GM23338 (cell line): ENCODE measurements at regions not wholly inside any gene's neighbourhood (a gene's known extent, or its start where the extent isn't known, plus 50 kb on each side); places are given as distances from the start of the nearest gene placed in this dataset.

Experiments
- ATAC-seq: fragments of 200-7000 bp; cut with Tn5 transposase; 3 replicates; pipeline ENCODE4 v1.9.1; 2020
- DNase-seq: peaks from one replicate; pipeline ENCODE4 v3.0.0-alpha.2; 2015; ENCODE audit warnings: low spot score
- H2AFZ ChIP-seq: fragments of 200-600 bp; sonication (generic); 2 replicates; pipeline ENCODE4 v1.8.0; 2016; ENCODE audit warnings: antibody characterized with exemption, mild to moderate bottlenecking, moderate library complexity
- H3F3A ChIP-seq: fragments of 200-600 bp; sonication (generic); replicated peaks from 2 replicates; pipeline ENCODE4 v1.8.0; 2017; ENCODE audit warnings: antibody characterized with exemption, mixed run types, low read depth
- H3K27ac ChIP-seq: fragments of 200-600 bp; sonication (generic); 2 replicates; pipeline ENCODE4 v1.6.1; 2016; ENCODE audit warnings: low read depth
- H3K27me3 ChIP-seq: fragments of 200-600 bp; sonication (generic); 2 replicates; pipeline ENCODE4 v1.8.0; 2016; ENCODE audit warnings: mild to moderate bottlenecking, mixed run types, moderate library complexity; ENCODE audit not compliant: insufficient read depth
- H3K36me3 ChIP-seq: fragments of 200-600 bp; sonication (generic); 2 replicates; pipeline ENCODE4 v1.8.0; 2016; ENCODE audit warnings: mild to moderate bottlenecking; ENCODE audit not compliant: insufficient read depth
- H3K4me1 ChIP-seq: fragments of 200-600 bp; sonication (generic); 2 replicates; pipeline ENCODE4 v1.8.0; 2016; ENCODE audit warnings: mild to moderate bottlenecking, moderate library complexity; ENCODE audit not compliant: insufficient read depth
- H3K4me2 ChIP-seq: fragments of 200-600 bp; sonication (generic); 2 replicates; pipeline ENCODE4 v1.7.1; 2017; ENCODE audit warnings: mixed run types
- H3K4me3 ChIP-seq: fragments of 200-600 bp; sonication (generic); 2 replicates; pipeline ENCODE4 v1.6.1; 2016; ENCODE audit warnings: mixed run types
- H3K79me2 ChIP-seq: fragments of 200-600 bp; sonication (generic); replicated peaks from 2 replicates; pipeline ENCODE4 v1.8.0; 2017; ENCODE audit warnings: mild to moderate bottlenecking; ENCODE audit not compliant: insufficient read depth
- H3K9me2 ChIP-seq: fragments of 200-600 bp; sonication (generic); 2 replicates; pipeline ENCODE4 v1.8.0; 2017; ENCODE audit not compliant: insufficient read depth
- H4K20me1 ChIP-seq: fragments of 200-600 bp; sonication (generic); replicated peaks from 2 replicates; pipeline ENCODE4 v1.8.0; 2017; ENCODE audit warnings: mild to moderate bottlenecking; ENCODE audit not compliant: insufficient read depth
- H3K27ac Mint-ChIP-seq: 2 replicates; pipeline ENCODE4 v1.8.0; 2020; ENCODE audit warnings: inconsistent platforms, mild to moderate bottlenecking, moderate library complexity, mixed read lengths
- H3K27me3 Mint-ChIP-seq: 3 replicates; pipeline ENCODE4 v1.8.0; 2022; ENCODE audit warnings: low read depth, mild to moderate bottlenecking, moderate library complexity, mixed read lengths, inconsistent platforms; ENCODE audit not compliant: insufficient read depth, poor library complexity
- H3K36me3 Mint-ChIP-seq: 3 replicates; pipeline ENCODE4 v1.8.0; 2021; ENCODE audit warnings: low read depth, mild to moderate bottlenecking, inconsistent platforms, moderate library complexity, mixed read lengths
- H3K4me1 Mint-ChIP-seq: 3 replicates; pipeline ENCODE4 v1.8.0; 2020; ENCODE audit warnings: mild to moderate bottlenecking, inconsistent platforms, mixed read lengths
- H3K4me3 Mint-ChIP-seq: 3 replicates; pipeline ENCODE4 v1.8.0; 2021; ENCODE audit warnings: moderate library complexity, mild to moderate bottlenecking, inconsistent platforms, mixed read lengths
- H3K9me3 Mint-ChIP-seq: 3 replicates; pipeline ENCODE4 v1.8.0; 2020; ENCODE audit warnings: moderate library complexity, mild to moderate bottlenecking, inconsistent platforms, mixed read lengths
- CREB1 ChIP-seq: fragments of 250-450 bp; sonication (Bioruptor Pico); IDR thresholded peaks from 2 replicates; pipeline ENCODE4 v1.5.0; 2020; ENCODE audit warnings: low read depth, mild to moderate bottlenecking, moderate library complexity
- EZH2 ChIP-seq: fragments of 200-600 bp; sonication (generic); IDR thresholded peaks from one replicate; pipeline ENCODE4 v1.8.0; 2017; ENCODE audit warnings: antibody characterized with exemption, mild to moderate bottlenecking, low read depth; ENCODE audit not compliant: unreplicated experiment
- JUNB ChIP-seq: IDR thresholded peaks from one replicate; pipeline ENCODE4 v1.6.1; 2016; ENCODE audit warnings: antibody characterized with exemption; ENCODE audit not compliant: unreplicated experiment
- ZNF114 ChIP-seq: fragments of 250-450 bp; sonication (Bioruptor Pico); IDR thresholded peaks from 2 replicates; pipeline ENCODE4 v1.5.0; 2020; ENCODE audit warnings: mild to moderate bottlenecking, moderate library complexity
- TF ChIP-seq, protein P1 (sequence below): fragments of 250-450 bp; sonication (Bioruptor Pico); IDR thresholded peaks from 2 replicates; pipeline ENCODE4 v1.5.0; 2020; ENCODE audit warnings: mild to moderate bottlenecking, moderate library complexity
- TF ChIP-seq, protein P2 (sequence below): IDR thresholded peaks from 2 replicates; pipeline ENCODE4 v1.6.1; 2016; ENCODE audit warnings: antibody characterized with exemption
- TF ChIP-seq, protein P3 (sequence below), 2 experiments: fragments of 200-600 bp in 1 of 2; sonication (generic) in 1 of 2; conservative IDR thresholded peaks; 2 replicates each; pipeline versions ENCODE4 v1.5.1 to v1.6.1; 2016 to 2017; ENCODE audit warnings: antibody characterized with exemption in 2 of 2, low read depth in 2 of 2, mild to moderate bottlenecking in 2 of 2, moderate library complexity in 1 of 2

DNA sequence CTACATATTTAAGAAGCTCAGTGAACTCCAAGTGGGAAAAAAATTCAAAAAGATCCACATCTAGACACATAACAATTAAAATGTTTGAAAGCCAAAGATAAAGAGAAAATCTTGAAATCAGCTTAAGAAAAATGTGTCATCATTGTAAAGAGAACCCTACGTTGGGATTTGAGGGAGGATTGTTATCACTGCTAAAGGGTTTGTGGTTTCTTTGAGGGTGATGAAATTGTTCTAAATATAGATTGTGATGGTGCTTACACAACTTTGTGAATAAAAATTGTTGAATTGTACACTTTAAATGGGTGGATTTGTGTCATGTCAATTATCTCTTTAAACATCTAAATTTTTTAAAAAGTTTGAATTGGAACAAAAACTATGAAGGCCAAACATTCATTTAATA, 92.2 kb upstream of the ADAMTS19 start (continued):
- no peak for TF ChIP-seq ZNF114
- TF ChIP-seq, protein P1, sequence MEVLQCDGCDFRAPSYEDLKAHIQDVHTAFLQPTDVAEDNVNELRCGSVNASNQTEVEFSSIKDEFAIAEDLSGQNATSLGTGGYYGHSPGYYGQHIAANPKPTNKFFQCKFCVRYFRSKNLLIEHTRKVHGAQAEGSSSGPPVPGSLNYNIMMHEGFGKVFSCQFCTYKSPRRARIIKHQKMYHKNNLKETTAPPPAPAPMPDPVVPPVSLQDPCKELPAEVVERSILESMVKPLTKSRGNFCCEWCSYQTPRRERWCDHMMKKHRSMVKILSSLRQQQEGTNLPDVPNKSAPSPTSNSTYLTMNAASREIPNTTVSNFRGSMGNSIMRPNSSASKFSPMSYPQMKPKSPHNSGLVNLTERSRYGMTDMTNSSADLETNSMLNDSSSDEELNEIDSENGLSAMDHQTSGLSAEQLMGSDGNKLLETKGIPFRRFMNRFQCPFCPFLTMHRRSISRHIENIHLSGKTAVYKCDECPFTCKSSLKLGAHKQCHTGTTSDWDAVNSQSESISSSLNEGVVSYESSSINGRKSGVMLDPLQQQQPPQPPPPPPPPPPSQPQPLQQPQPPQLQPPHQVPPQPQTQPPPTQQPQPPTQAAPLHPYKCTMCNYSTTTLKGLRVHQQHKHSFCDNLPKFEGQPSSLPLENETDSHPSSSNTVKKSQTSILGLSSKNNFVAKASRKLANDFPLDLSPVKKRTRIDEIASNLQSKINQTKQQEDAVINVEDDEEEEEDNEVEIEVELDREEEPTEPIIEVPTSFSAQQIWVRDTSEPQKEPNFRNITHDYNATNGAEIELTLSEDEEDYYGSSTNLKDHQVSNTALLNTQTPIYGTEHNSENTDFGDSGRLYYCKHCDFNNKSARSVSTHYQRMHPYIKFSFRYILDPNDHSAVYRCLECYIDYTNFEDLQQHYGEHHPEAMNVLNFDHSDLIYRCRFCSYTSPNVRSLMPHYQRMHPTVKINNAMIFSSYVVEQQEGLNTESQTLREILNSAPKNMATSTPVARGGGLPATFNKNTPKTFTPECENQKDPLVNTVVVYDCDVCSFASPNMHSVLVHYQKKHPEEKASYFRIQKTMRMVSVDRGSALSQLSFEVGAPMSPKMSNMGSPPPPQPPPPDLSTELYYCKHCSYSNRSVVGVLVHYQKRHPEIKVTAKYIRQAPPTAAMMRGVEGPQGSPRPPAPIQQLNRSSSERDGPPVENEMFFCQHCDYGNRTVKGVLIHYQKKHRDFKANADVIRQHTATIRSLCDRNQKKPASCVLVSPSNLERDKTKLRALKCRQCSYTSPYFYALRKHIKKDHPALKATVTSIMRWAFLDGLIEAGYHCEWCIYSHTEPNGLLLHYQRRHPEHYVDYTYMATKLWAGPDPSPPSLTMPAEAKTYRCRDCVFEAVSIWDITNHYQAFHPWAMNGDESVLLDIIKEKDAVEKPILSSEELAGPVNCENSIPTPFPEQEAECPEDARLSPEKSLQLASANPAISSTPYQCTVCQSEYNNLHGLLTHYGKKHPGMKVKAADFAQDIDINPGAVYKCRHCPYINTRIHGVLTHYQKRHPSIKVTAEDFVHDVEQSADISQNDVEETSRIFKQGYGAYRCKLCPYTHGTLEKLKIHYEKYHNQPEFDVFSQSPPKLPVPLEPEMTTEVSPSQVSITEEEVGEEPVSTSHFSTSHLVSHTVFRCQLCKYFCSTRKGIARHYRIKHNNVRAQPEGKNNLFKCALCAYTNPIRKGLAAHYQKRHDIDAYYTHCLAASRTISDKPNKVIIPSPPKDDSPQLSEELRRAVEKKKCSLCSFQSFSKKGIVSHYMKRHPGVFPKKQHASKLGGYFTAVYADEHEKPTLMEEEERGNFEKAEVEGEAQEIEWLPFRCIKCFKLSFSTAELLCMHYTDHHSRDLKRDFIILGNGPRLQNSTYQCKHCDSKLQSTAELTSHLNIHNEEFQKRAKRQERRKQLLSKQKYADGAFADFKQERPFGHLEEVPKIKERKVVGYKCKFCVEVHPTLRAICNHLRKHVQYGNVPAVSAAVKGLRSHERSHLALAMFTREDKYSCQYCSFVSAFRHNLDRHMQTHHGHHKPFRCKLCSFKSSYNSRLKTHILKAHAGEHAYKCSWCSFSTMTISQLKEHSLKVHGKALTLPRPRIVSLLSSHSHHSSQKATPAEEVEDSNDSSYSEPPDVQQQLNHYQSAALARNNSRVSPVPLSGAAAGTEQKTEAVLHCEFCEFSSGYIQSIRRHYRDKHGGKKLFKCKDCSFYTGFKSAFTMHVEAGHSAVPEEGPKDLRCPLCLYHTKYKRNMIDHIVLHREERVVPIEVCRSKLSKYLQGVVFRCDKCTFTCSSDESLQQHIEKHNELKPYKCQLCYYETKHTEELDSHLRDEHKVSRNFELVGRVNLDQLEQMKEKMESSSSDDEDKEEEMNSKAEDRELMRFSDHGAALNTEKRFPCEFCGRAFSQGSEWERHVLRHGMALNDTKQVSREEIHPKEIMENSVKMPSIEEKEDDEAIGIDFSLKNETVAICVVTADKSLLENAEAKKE: no peak
- TF ChIP-seq JUNB: no peak
- TF ChIP-seq EZH2: no peak

DNA sequence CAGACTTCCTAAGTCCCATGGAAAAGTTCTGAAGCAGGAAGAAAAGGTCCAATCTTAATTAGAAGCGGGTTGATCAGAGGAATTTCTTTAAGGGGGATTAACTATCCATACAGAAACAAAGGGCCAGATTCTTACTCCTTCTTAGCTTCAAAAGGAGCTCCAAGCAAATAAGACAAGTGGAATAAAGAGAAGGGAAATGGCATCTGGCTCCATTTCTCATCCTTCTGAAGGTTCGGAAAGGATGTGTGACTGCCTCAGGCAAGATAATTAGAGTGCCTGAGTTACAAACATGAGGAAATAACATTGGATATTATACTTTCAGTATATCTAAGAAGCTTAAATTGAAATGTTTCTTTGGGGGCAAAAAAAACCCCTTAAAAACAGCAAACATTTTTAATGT, 88.1 kb upstream of the ADAMTS19 start:
- H3K36me3 Mint-ChIP-seq: no peaks in the 10 kb centered on the region
- no peak overlapping the region for H3K27ac Mint-ChIP-seq
- H3F3A ChIP-seq: no peaks in the 10 kb centered on the region
- H3K27me3 Mint-ChIP-seq: no peaks in the 10 kb centered on the region
- no peaks in the 10 kb centered on the region for H3K79me2 ChIP-seq
- no peaks in the 10 kb centered on the region for H3K4me1 Mint-ChIP-seq
- H3K4me1 ChIP-seq: no peaks in the 10 kb centered on the region
- no peak for ATAC-seq
- no peaks in the 10 kb centered on the region for H3K9me3 Mint-ChIP-seq
- no peaks in the 10 kb centered on the region for H3K27me3 ChIP-seq
- no peak overlapping the region for H3K27ac ChIP-seq
- H4K20me1 ChIP-seq: no peaks in the 10 kb centered on the region
- no peak overlapping the region for H2AFZ ChIP-seq
- H3K4me2 ChIP-seq: no peak overlapping the region
- no peaks in the 10 kb centered on the region for H3K36me3 ChIP-seq
- H3K4me3 ChIP-seq: no peak overlapping the region
- no peak overlapping the region for H3K4me3 Mint-ChIP-seq
- H3K9me2 ChIP-seq: no peaks in the 10 kb centered on the region
- no peak for DNase-seq
- TF ChIP-seq, protein P1: no peak
- TF ChIP-seq CREB1 (CRISPR knock-in tag) (no peak), ZNF114 (no peak), JUNB (no peak)
- TF ChIP-seq, protein P2, sequence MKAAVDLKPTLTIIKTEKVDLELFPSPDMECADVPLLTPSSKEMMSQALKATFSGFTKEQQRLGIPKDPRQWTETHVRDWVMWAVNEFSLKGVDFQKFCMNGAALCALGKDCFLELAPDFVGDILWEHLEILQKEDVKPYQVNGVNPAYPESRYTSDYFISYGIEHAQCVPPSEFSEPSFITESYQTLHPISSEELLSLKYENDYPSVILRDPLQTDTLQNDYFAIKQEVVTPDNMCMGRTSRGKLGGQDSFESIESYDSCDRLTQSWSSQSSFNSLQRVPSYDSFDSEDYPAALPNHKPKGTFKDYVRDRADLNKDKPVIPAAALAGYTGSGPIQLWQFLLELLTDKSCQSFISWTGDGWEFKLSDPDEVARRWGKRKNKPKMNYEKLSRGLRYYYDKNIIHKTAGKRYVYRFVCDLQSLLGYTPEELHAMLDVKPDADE: no peak
- TF ChIP-seq, protein P3, sequence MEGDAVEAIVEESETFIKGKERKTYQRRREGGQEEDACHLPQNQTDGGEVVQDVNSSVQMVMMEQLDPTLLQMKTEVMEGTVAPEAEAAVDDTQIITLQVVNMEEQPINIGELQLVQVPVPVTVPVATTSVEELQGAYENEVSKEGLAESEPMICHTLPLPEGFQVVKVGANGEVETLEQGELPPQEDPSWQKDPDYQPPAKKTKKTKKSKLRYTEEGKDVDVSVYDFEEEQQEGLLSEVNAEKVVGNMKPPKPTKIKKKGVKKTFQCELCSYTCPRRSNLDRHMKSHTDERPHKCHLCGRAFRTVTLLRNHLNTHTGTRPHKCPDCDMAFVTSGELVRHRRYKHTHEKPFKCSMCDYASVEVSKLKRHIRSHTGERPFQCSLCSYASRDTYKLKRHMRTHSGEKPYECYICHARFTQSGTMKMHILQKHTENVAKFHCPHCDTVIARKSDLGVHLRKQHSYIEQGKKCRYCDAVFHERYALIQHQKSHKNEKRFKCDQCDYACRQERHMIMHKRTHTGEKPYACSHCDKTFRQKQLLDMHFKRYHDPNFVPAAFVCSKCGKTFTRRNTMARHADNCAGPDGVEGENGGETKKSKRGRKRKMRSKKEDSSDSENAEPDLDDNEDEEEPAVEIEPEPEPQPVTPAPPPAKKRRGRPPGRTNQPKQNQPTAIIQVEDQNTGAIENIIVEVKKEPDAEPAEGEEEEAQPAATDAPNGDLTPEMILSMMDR (conservative IDR thresholded peaks at IDR 0.05; ENCODE audit: low read depth in 2 of 2): no peak
